Liver (tissue), 7 donors: ENCODE measurements at regions not wholly inside any gene's neighbourhood (a gene's known extent, or its start where the extent isn't known, plus 50 kb on each side); places are given as distances from the start of the nearest gene placed in this dataset.

Source experiments
- DNase-seq: peaks from one replicate; pipeline ENCODE4 v3.0.0-alpha.2; 2017; ENCODE audit warnings: low spot score
- H3K27ac ChIP-seq, 2 donors: one replicate each; pipeline ENCODE4 v1.7.0; 2013; ENCODE audit warnings: inconsistent platforms in 2 of 2, low read length in 2 of 2, control low read depth in 1 of 2, low read depth in 1 of 2, mild to moderate bottlenecking in 1 of 2
- H3K27me3 ChIP-seq, 4 donors: one replicate each; pipeline versions ENCODE4 v1.6.1 to v1.7.0; 2013; ENCODE audit warnings: low read length in 3 of 4, inconsistent platforms in 1 of 4, mild to moderate bottlenecking in 1 of 4, moderate library complexity in 1 of 4; ENCODE audit not compliant: control insufficient read depth in 4 of 4, insufficient read depth in 4 of 4
- H3K36me3 ChIP-seq, 4 donors: one replicate each; pipeline versions ENCODE4 v1.6.1 to v1.7.0; 2013; ENCODE audit warnings: low read length in 3 of 4, mild to moderate bottlenecking in 3 of 4, low read depth in 1 of 4, moderate library complexity in 1 of 4; ENCODE audit not compliant: control insufficient read depth in 4 of 4, insufficient read depth in 3 of 4
- H3K4me1 ChIP-seq, 4 donors: one replicate each; pipeline versions ENCODE4 v1.6.1 to v1.7.0; 2013; ENCODE audit warnings: low read length in 3 of 4, mild to moderate bottlenecking in 3 of 4, moderate library complexity in 1 of 4; ENCODE audit not compliant: control insufficient read depth in 4 of 4, insufficient read depth in 4 of 4
- H3K4me3 ChIP-seq, 3 donors: one replicate each; pipeline versions ENCODE4 v1.6.1 to v1.7.0; 2013; ENCODE audit warnings: low read length in 3 of 3, control low read depth in 1 of 3, low read depth in 1 of 3, mild to moderate bottlenecking in 1 of 3
- H3K9ac ChIP-seq, 2 donors: one replicate each; pipeline ENCODE4 v1.7.0; 2013; ENCODE audit warnings: low read length in 2 of 2, mild to moderate bottlenecking in 2 of 2, moderate library complexity in 2 of 2, control low read depth in 1 of 2, low read depth in 1 of 2
- H3K9me3 ChIP-seq, 4 donors: one replicate each; pipeline versions ENCODE4 v1.6.1 to v1.7.0; 2013; ENCODE audit warnings: low read length in 3 of 4; ENCODE audit not compliant: control insufficient read depth in 4 of 4
- EGR1 ChIP-seq, 2 donors: IDR thresholded peaks; 2 replicates each; pipeline ENCODE4 v1.6.1; 2016 to 2018; ENCODE audit warnings: antibody characterized with exemption in 2 of 2, low read depth in 2 of 2
- FOXA1 ChIP-seq: IDR thresholded peaks from 2 replicates; pipeline ENCODE4 v1.6.1; 2016; ENCODE audit warnings: antibody characterized with exemption
- FOXA2 ChIP-seq: IDR thresholded peaks from 2 replicates; pipeline ENCODE4 v1.6.1; 2016; ENCODE audit warnings: antibody characterized with exemption
- JUND ChIP-seq, 2 donors: IDR thresholded peaks; 2 replicates each; pipeline ENCODE4 v1.6.1; 2016; ENCODE audit warnings: antibody characterized with exemption in 2 of 2
- MAX ChIP-seq: IDR thresholded peaks from 2 replicates; pipeline ENCODE4 v1.6.1; 2016; ENCODE audit warnings: antibody characterized with exemption
- NR2F2 ChIP-seq: IDR thresholded peaks from 2 replicates; pipeline ENCODE4 v1.6.1; 2016; ENCODE audit warnings: antibody characterized with exemption
- RAD21 ChIP-seq, 2 donors: IDR thresholded peaks; 2 replicates each; pipeline ENCODE4 v1.6.1; 2016; ENCODE audit warnings: antibody characterized with exemption in 2 of 2, mild to moderate bottlenecking in 2 of 2
- REST ChIP-seq: IDR thresholded peaks from 2 replicates; pipeline ENCODE4 v1.6.1; 2016; ENCODE audit warnings: antibody characterized with exemption, mild to moderate bottlenecking
- YY1 ChIP-seq: IDR thresholded peaks from 2 replicates; pipeline ENCODE4 v1.6.1; 2016; ENCODE audit warnings: antibody characterized with exemption, mild to moderate bottlenecking
- ZBTB33 ChIP-seq: IDR thresholded peaks from 2 replicates; pipeline ENCODE4 v1.6.1; 2016; ENCODE audit warnings: antibody characterized with exemption
- WGBS: extraction: QIAGEN DNeasy Blood & Tissue Kit; methylation state at CpG from one replicate; pipeline ENCODE4 v1.1.7; 2013; 5-methylcytosine and 5-hydroxymethylcytosine counted together
- donor health status: healthy.
- donor health status: healthy.
- donor health status: healthy.
- donor health status: healthy.

GRCh38 chr7:23972057-23972456 lies 262.0 kb downstream of the STK31 start:
- Histone ChIP-seq H3K4me1 (no peaks in the 10 kb centered on the region), H3K4me3 (no peak overlapping the region), H3K36me3 (no peaks in the 10 kb centered on the region), H3K27ac (no peak overlapping the region), H3K27me3 (no peaks in the 10 kb centered on the region), H3K9ac (no peak overlapping the region), H3K9me3 (no peaks in the 10 kb centered on the region)
- DNase-seq = no peak
- WGBS = 95% methylated on average over 3 of the region's 3 CpGs
- no peak for TF ChIP-seq EGR1 (IDR thresholded peaks at IDR 0.05; ENCODE audit: low read depth in 2 of 2)

- no peak for DNase-seq
- TF ChIP-seq NR2F2 = no peak
- WGBS = 59% methylated on average over 3 of the region's 3 CpGs
- H3K9me3 ChIP-seq = no peaks in the 10 kb centered on the region
- no peaks in the 10 kb centered on the region for H3K4me1 ChIP-seq
- H3K4me3 ChIP-seq = no peak overlapping the region
- no peak overlapping the region for H3K27ac ChIP-seq
- no peak overlapping the region for H3K9ac ChIP-seq
- H3K27me3 ChIP-seq = no peaks in the 10 kb centered on the region
- no peaks in the 10 kb centered on the region for H3K36me3 ChIP-seq
Observed at GRCh38 chr7:23973264-23973663, 263.2 kb downstream of the STK31 start.

GRCh38 chr7:23980081-23980480 lies 270.1 kb downstream of the STK31 start:
- Histone ChIP-seq H3K9me3 (no peaks in the 10 kb centered on the region), H3K36me3 (no peaks in the 10 kb centered on the region), H3K4me3 (no peak overlapping the region), H3K4me1 (no peaks in the 10 kb centered on the region), H3K9ac (no peak overlapping the region), H3K27ac (no peak overlapping the region), H3K27me3 (peaks cover 0 to 2% (median 0%) of the 10 kb centered on the region in 4 donors)
- no peak for TF ChIP-seq ZBTB33
- no peak for DNase-seq

GRCh38 chr7:23981314-23981713 lies 271.3 kb downstream of the STK31 start:
- TF ChIP-seq FOXA2 (no peak), RAD21 (IDR thresholded peaks at IDR 0.05) (no peak), YY1 (no peak), MAX (no peak), ZBTB33 (no peak), REST (no peak), FOXA1 (no peak), JUND (IDR thresholded peaks at IDR 0.05) (no peak)
- no peak overlapping the region for H3K27ac ChIP-seq

More at GRCh38 chr7:23981314-23981713, 271.3 kb downstream of the STK31 start:
- no peak overlapping the region for H3K4me3 ChIP-seq
- 30% methylated on average over 1 of the region's 1 CpG for WGBS
- no peaks in the 10 kb centered on the region for H3K9me3 ChIP-seq
- H3K27me3 ChIP-seq = peaks cover 0 to 2% (median 0%) of the 10 kb centered on the region in 4 donors
- H3K36me3 ChIP-seq = no peaks in the 10 kb centered on the region
- no peak overlapping the region for H3K9ac ChIP-seq
- H3K4me1 ChIP-seq = no peaks in the 10 kb centered on the region
- no peak for DNase-seq
